ENCODE measurements at regions not wholly inside any gene's neighbourhood (a gene's known extent, or its start where the extent isn't known, plus 50 kb on each side); places are given as distances from the start of the nearest gene placed in this dataset.

DNA sequence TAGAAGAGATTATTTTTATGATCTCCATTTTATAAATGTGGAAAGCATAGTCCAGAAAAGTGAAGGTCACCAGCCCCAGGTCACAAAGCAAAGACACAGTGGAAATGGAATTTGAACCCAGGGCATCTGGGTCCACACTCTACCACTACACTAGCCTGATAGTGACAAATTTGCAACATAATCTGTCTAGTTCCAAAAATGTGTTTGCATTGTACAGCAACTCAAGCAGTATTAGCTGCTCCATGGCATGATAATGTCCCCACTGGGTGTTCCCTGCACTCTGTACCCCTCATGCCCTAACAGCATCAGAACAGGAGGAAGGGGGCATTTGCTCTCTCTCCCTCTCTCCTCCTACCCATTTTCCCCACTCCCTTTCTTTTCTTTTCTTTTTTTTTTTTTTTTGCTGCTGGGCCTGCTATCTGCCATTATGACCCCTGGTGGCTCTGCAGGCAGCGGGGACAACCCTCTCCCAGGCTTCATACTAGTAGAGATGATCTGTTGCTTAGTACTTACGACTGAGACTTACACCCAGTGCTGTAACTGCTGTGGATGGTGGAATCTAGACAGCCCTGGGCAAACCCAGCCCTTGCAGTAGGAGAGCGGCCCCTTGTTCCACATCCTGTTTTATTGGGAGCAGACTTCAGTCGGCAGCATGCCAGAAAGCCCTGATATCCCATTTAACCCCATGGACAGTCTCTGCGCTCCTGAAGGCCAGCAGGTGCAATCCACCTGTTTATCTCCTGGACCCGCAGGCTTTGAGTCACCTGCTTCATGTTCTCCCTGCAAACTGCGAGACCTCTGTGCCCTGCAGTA, 306.3 kb downstream of the SOX9 start:
- H3K27ac ChIP-seq (ENCODE audit: low read depth in 1 of 2, low read length in 2 of 2): no peak overlapping the region
- no peak overlapping the region for H3K9ac ChIP-seq (ENCODE audit: insufficient read depth, low read length, poor library complexity, severe bottlenecking)
- WGBS (ENCODE audit: insufficient coverage): 84% methylated on average over 4 of the region's 7 CpGs
- Mint-ChIP-seq H3K36me3 (no peaks in the 10 kb centered on the region), H3K9me3 (peaks cover 0 to 10% (median 8%) of the 10 kb centered on the region in 7 donors), H3K4me3 (no peak overlapping the region), H3K27me3 (ENCODE audit: low read depth in 3 of 3) (peaks cover 0 to 8% (median 1%) of the 10 kb centered on the region in 3 donors), H3K27ac (peak overlapping the region in 1 of 7 donors; percentile 15), H3K4me1 (no peaks in the 10 kb centered on the region)
- no peaks in the 10 kb centered on the region for H3K79me2 ChIP-seq (ENCODE audit: insufficient read depth, low read length)
- H4K20me1 ChIP-seq (ENCODE audit: insufficient read depth, low read length): no peaks in the 10 kb centered on the region
- no peak overlapping the region for H2AFZ ChIP-seq (ENCODE audit: insufficient read depth, low read depth, low read length, poor library complexity, severe bottlenecking)
- intact Hi-C loops (cut with micrococcal nuclease): no loop called here
- TF ChIP-seq, protein P1, sequence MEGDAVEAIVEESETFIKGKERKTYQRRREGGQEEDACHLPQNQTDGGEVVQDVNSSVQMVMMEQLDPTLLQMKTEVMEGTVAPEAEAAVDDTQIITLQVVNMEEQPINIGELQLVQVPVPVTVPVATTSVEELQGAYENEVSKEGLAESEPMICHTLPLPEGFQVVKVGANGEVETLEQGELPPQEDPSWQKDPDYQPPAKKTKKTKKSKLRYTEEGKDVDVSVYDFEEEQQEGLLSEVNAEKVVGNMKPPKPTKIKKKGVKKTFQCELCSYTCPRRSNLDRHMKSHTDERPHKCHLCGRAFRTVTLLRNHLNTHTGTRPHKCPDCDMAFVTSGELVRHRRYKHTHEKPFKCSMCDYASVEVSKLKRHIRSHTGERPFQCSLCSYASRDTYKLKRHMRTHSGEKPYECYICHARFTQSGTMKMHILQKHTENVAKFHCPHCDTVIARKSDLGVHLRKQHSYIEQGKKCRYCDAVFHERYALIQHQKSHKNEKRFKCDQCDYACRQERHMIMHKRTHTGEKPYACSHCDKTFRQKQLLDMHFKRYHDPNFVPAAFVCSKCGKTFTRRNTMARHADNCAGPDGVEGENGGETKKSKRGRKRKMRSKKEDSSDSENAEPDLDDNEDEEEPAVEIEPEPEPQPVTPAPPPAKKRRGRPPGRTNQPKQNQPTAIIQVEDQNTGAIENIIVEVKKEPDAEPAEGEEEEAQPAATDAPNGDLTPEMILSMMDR (IDR thresholded peaks at IDR 0.05): no peak
- H3K27me3 ChIP-seq (ENCODE audit: control insufficient read depth in 2 of 2, insufficient read depth in 2 of 2, low read length in 2 of 2): no peaks in the 10 kb centered on the region
- DNase-seq: no peak
- H3K36me3 ChIP-seq (replicated peaks in 1 of 2; ENCODE audit: control insufficient read depth in 1 of 2, insufficient read depth in 2 of 2, low read length in 2 of 2): no peaks in the 10 kb centered on the region
- no peak overlapping the region for H3K4me3 ChIP-seq (replicated peaks in 1 of 3; ENCODE audit: low read depth in 2 of 3, low read length in 3 of 3)
- H3K9me3 ChIP-seq (replicated peaks in 1 of 2; ENCODE audit: control insufficient read depth in 1 of 2, insufficient read depth in 1 of 2, low read length in 2 of 2): no peaks in the 10 kb centered on the region
- H3K4me1 ChIP-seq (ENCODE audit: control insufficient read depth in 1 of 2, insufficient read depth in 2 of 2, low read length in 2 of 2): no peaks in the 10 kb centered on the region
- no peak overlapping the region for H3K4me2 ChIP-seq (replicated peaks; ENCODE audit: extremely low read depth, low read length, poor library complexity, severe bottlenecking)

DNA sequence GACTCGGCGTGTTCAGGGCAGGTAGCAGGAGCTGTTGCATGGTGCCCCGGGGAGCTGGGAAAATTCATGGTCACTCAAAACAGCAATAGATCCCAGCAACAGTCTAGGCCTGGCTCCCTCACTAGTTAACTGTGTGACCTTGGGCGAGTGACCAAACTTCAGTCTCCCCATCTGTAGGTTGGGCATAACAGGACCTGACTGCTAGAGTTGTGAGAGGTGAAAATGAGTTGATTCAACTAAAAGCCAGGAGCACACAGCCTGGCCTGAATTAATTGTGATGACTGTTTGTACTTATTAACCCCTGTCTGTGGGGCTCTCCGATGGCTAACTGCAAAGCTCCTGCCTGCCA, 306.9 kb downstream of the SOX9 start:
- Histone ChIP-seq H3K27ac (ENCODE audit: low read depth in 1 of 2, low read length in 2 of 2) (no peak overlapping the region), H3K4me1 (ENCODE audit: control insufficient read depth in 1 of 2, insufficient read depth in 2 of 2, low read length in 2 of 2) (no peaks in the 10 kb centered on the region), H4K20me1 (ENCODE audit: insufficient read depth, low read length) (no peaks in the 10 kb centered on the region), H3K9me3 (replicated peaks in 1 of 2; ENCODE audit: control insufficient read depth in 1 of 2, insufficient read depth in 1 of 2, low read length in 2 of 2) (no peaks in the 10 kb centered on the region), H3K9ac (ENCODE audit: insufficient read depth, low read length, poor library complexity, severe bottlenecking) (no peak overlapping the region), H2AFZ (ENCODE audit: insufficient read depth, low read depth, low read length, poor library complexity, severe bottlenecking) (no peak overlapping the region), H3K36me3 (replicated peaks in 1 of 2; ENCODE audit: control insufficient read depth in 1 of 2, insufficient read depth in 2 of 2, low read length in 2 of 2) (no peaks in the 10 kb centered on the region), H3K4me2 (replicated peaks; ENCODE audit: extremely low read depth, low read length, poor library complexity, severe bottlenecking) (no peak overlapping the region), H3K4me3 (replicated peaks in 1 of 3; ENCODE audit: low read depth in 2 of 3, low read length in 3 of 3) (no peak overlapping the region), H3K27me3 (ENCODE audit: control insufficient read depth in 2 of 2, insufficient read depth in 2 of 2, low read length in 2 of 2) (no peaks in the 10 kb centered on the region), H3K79me2 (ENCODE audit: insufficient read depth, low read length) (no peaks in the 10 kb centered on the region)
- Mint-ChIP-seq H3K27me3 (ENCODE audit: low read depth in 3 of 3) (peaks cover 0 to 8% (median 1%) of the 10 kb centered on the region in 3 donors), H3K9me3 (peaks cover 0 to 10% (median 8%) of the 10 kb centered on the region in 7 donors), H3K4me1 (no peaks in the 10 kb centered on the region), H3K27ac (peak overlapping the region in 1 of 7 donors; percentile 15), H3K36me3 (no peaks in the 10 kb centered on the region), H3K4me3 (no peak overlapping the region)
- WGBS (ENCODE audit: insufficient coverage): 89% methylated on average over 4 of the region's 5 CpGs
- intact Hi-C loops (cut with micrococcal nuclease): no loop called here
- no peak for DNase-seq
- TF ChIP-seq, protein P1 (IDR thresholded peaks at IDR 0.05): no peak
